NCI-H1048 (cell line): ENCODE measurements at regions not wholly inside any gene's neighbourhood (a gene's known extent, or its start where the extent isn't known, plus 50 kb on each side); places are given as distances from the start of the nearest gene placed in this dataset.
A peak's percentile ranks its signal among the peaks of the same experiment; 100 is the strongest.
"Not testable (repeated sequence)": the region's sequence is repeated elsewhere in the genome, so short reads cannot be mapped to it uniquely, and the experiment has no call there.

ENCODE experiments used
- DNase-seq: peaks from one replicate; lab custom pipeline; 2025; lab: John Stamatoyannopoulos, UW

DNA sequence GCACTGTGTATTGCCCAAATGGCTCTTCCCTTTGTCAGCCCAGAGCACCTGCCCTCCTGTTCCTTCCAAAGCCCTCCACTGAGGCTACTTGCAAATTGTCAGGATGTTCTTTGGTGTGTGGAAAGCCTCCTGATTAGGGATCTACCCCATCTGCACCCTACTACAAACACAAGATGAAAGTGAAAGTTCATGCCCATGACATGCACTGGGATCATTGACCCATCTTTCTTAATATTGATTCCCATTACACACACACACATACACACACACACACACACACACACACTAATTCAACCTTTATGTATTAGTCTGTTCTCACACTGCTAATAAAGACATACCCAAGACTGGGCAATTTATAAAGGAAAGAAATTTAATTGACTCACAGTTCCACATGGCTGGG is 213.7 kb upstream of the IGFBP3 start:
- no peak for DNase-seq

DNA sequence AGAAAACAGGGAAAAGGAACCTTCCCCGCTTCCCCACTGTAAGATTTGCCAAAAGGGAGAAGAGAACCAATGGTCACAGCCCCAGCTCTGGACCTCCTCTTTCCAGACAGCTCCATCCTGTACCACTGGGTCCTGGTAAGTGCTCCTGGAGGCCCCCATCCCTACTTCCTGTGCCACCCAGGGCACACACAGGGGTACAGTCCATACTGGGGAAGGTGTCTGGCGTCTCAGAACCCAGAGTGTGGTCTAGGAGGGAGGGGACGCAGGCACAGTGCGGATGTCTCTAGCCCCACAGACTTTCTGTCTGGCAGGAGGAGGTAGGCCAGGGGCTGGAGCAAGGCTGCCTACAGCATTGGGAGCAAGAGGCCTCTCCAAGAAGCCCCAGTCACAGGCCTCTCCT is 213.3 kb upstream of the IGFBP3 start:
- DNase-seq: no peak

DNA sequence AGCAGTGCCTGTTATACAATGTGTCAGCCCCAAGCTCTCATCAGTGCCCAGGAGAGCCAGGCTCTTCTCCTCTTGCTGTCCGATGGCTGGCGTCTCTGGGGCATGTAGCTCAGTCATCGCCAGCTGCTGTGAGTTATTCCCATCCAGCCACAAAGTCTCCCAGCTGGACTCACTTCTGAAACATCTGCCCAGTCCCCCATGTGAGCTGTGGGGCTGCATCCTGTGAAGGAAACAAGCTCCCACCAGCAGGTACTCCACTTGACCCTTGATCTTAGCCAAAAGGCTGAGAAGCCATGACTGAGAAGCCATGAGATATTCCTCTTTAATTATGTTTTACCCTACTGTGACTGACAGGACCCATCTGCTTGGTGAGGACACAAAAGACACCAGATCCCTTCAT is 212.7 kb upstream of the IGFBP3 start:
- DNase-seq: no peak

DNA sequence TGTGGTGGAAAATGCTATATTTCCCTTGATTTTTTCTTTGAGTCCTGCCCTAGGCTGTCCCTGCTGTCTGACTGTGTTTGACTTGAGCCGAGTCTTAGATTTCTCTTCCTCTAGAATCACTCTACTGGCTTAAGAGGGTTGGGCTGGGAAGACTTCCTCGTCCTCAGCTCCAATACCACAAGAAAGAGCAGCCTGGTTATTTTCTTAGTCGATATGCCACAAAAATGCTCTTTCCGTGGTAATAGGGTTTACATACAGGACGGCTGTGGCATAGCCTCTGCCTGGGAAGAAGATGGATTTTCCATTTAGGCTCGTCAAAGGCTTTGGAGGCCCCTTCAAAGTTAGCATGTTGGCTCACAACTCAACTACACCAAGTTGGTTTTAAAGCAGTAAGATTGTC is 212.0 kb upstream of the IGFBP3 start:
- no peak for DNase-seq

DNA sequence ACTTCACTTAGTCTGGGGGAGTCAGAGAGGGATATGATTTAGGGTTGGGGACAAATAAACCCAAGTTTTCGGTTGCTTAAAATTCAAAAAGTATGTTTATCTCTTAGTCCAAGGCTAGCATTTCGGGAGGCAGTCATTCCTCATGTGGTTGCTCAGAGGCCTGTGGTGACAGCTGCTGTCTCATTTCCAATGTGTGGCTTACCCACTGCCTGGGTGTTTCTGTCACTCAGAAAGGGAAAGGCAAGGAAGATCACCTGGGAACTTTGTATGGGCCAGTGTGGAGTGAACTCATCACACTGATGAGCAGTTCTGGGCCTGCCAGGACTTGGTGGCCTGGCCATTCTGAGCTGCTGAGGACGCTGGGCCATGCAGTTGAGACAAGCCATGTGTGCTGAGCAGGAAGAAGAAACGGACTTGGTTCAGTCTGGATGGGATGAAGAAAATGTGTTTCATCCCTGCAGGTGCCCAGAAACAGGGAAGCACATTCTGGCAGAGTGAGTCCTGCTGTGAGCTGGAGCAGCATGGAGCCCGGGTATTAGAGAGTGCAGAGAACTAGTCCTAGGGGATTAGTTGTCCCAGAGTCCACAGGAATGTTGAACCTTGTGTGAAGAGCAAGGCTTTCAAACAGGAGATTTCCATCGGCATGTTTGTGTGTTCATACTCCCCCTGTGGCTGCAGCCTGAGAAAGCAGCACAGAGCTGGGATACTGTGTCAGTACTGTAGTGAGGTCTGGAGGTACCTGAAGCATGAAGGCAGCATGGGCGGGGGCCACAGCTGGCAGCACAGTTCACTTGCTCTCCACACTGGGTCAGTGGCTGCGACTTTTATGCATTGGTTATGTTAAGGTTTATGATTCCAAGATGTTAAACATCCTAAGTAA is 211.1 kb upstream of the IGFBP3 start:
- no peak for DNase-seq

DNA sequence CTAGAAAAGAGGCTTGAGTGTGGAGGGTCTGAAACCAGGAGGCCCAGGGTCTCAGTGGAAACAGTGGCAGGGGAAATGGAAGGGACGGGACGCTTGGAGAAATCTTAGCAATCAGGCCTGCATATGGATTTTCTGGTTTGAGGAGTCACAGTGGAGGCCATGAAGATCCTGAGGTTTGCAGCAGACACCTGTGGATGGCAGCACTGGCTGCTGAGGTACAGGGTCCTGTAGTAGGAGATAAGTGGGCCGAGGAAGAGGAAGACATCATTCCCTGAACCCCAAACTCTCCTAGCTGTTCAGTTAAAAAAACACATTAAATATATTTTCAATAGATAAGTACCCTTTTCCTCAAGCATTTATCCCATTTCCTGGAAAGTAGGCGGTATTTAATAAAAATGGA is 208.8 kb upstream of the IGFBP3 start:
- DNase-seq: no peak

DNA sequence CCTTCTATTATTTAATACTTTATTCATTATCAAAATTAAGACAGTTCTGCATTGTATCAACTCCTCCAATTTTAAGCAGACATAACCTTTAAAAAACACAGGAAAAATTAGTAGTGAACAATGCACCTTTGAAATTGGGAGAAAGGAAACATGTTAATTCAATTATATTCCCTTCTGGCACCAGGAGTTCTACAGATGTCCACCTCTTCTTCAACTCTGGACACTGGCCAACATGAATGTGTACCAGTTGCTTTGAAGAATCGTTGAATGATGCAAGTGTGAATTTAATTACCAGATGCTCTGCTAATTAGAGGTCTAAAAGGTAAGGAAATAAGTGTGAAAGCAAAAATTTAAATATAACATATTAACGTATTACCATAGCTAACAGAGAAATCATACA is 206.7 kb upstream of the IGFBP3 start:
- DNase-seq: no peak

DNA sequence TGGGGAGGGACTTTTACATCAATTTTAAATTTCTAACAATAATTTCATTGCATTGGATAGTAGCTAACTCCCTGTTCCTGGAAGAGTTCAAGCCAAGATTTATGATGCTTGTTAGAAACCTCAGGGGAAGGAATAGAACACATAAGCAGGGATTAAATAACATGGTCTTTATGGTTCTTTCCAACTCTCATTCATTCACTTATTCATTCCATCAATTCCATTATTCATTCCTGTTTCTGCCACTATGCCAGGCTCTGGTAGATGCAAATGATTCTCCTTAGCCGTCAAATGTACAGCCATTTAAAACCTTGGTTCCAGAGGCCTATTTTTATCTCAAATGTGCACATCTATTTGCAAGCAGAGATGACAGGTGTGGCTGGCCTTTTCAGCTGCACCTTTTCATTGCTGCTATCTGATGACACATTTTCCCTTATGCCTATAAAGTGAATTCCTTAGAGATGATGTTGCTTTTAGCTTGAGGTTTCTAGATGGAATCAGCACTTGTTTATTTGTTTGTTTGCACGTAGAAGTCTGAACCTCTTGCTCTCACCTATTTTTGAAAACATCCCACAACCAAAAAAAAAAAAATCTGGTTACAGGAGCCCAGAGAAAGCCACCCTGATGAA is 205.7 kb upstream of the IGFBP3 start:
- no peak for DNase-seq

DNA sequence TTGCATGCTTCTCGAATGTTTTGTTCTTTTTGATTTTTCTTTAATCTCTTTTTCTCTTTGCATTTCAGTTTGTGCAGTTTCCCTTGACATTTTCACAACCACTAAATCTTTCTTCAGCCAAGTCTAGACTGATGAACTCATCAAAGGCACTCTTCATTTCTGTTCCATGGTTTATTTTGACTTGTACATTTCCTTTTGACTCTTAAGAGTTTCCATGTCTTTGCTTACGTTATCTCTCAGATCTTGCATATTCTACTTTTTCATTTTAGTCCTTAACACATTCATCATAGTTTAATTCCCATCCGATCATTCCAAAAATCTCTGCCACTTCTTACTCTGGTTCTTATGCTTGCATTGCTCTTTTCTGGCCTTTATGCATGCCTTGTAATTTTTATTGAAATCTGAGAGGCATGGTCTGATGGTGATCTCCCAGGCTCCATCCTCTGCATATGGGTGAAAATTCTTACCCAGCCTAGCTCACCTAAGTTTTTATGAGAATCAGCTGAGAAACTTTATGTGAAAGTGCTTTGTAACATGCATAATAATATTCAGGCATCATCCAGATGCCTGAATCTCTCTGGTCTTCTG is 202.8 kb upstream of the IGFBP3 start:
- no peak for DNase-seq

DNA sequence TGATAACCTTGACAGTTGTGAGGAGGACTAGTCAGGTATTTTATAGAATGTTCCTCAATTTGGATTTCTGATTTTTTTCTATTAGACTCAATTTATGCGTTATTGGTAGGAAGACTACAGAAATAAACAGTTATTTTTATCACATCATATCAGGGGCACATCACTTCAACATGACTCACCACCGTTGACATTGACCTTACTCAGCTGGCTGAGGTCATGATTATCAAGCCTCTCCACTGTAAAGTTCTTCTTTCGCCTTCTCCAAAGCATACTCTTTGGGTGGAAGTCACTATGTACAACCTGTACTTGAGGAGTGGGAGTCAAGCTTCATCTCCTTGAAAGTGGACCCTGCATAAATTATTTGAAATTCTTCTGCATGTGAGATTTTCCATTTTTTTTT is 194.3 kb upstream of the IGFBP3 start:
- DNase-seq: no peak

DNA sequence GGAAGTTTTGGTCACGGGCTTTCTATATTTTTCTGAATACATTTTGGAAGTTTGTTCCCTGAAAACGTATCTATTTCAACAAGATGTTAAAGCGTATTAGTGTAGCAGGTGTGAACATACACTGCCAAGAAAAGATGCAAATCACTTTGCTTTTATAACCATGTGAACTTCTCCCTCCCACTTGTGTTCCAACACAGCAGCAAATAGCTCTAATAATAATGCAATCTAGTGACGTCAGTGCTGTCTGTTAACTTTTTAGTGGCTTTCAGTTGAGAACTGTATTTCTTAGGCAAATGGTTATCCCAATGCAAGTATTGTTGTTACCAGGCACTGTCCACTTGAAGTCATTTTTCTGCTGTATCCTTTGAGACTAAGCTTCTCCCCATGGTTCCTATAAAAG is 188.4 kb upstream of the IGFBP3 start:
- DNase-seq: peak; percentile 8

DNA sequence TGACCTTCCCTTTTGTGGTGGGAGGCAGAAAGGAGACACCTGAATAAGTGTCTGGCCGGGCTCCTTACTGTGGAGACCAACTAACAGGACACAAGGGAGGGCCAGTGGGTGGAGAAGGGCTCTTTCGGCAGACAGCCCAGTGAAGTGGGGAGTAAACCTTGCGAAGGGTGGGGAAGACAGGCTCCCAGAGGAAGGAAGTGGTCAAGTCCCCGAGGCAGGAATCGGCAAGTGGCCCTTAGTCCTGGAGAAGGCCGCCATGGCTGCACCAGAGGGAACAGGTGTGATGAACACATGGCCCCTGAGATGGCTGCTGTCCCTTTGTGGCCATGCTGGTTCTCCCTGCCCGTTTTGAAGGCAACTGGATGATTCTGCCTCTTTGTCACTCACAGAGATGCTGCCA is 187.2 kb upstream of the IGFBP3 start:
- DNase-seq: no peak

DNA sequence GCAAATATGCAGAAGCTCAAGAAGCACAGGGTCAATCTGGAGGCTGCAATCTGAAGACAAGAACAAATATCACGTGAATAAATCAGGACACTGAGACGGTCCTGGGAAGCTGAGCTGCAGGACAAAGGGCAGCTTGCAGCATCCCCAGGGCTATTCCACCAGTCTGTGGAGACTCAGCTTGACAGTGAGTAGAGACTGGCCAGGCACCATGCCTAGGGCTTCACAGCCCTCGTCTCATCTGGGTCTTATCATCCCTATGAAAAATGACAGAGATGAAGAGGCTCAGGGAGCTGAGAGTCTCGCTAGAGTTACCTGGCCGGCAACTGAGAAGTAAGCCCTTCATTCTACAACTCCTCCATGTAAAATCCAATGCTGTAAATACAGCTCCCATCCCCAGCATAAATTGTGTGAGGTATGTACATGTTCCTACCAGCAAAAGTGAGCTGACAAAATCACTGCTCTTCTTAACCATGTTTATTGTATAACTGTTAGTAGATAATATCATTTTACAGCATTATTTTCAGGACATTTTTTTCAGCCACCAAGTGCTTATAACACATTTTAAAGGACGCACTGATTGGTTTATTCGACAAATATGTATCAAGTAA is 186.6 kb upstream of the IGFBP3 start:
- no peak for DNase-seq

DNA sequence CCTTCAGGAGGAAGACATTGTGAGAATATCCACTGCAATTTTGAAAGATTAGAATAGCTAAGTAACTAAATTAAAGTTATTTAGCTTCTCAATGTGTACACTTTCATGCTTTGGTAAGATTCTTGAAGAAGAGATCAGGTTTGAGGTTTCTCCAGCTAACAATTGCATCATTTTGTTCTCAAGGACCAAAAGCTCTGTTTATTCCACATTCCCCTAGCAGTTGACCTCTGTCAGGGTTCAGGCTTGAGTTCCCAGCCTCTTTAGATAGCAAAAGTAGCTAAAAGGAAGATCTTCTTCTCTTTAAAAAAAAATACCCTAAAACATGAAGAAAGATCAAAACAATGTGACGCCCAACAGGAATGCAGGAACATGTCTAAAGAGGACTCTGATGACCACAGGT is 179.4 kb upstream of the IGFBP3 start:
- no peak for DNase-seq

DNA sequence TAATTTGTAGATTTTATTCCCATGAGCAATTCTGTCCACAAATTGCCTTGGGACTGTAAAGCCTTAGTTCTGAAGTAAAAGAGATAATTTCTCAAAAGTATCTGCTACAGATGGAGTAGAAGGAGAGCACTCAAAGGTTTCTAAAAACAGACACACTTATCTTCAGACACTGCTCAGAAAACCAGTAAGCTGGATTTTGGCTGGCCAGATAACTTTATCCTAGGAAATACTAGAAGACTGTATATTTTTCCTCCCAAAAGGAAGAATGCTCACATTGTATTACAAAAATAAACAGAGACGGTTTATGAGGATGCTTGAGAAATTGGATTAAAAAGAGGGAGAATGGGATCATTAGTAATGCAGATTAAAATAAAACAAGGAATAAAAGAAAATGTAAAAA is 178.0 kb upstream of the IGFBP3 start:
- no peak for DNase-seq

DNA sequence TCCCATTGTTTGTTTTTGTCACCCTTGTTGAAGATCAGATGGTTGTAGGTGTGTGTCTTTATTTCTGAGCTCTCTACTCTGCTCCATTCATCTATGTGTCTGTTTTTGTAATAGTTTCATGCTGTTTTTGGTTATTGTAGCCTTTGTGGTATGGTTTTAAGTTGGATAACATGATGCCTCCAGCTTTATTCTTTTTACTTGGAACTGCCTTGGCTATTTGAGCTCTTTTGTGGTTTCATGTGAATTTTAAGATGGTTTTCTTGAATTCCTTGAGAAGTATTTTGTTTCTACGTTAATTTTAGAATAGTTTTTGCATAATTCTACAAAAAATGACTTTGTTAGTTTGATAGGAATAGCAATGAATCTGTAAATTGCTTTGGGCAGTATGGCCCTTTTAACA is 170.0 kb upstream of the IGFBP3 start:
- DNase-seq: no peak

DNA sequence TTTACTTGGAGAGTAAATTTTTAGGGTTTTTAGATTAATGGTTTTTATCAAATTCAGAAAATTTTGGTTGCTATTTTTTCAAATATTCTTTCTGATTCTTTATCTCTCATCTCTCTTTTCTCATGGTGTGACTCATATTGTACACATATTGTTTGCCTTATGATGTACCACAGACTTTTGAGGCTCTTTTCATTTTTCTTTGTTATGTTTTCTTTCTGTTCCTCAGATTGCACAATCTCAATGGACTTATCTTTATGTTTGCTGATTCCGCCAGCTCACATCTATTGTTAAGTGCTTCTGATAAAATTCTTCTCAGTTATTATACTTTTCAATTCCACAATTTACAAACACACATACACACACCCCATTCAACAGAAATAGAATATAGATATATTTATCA is 168.2 kb upstream of the IGFBP3 start:
- no peak for DNase-seq

DNA sequence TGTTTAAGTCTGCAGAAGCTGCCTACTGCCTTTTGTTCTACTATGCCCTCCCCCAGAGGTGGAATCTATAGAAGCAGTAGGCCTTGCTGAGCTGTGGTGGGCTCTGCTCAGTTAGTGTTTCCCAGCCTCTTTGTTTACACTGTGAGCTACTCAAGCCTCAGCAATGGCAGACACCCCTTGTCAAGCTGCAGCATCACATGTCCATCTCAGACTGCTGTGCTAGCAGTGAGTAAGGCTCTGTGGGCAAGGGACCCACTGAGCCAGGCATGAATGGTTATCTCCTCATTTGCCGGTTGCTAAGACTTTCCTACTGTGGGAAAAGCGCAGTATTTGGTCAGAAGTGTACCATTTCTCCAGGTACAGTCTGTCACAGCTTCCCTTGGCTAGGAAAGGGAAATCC is 167.4 kb upstream of the IGFBP3 start:
- not testable (repeated sequence) for DNase-seq

DNA sequence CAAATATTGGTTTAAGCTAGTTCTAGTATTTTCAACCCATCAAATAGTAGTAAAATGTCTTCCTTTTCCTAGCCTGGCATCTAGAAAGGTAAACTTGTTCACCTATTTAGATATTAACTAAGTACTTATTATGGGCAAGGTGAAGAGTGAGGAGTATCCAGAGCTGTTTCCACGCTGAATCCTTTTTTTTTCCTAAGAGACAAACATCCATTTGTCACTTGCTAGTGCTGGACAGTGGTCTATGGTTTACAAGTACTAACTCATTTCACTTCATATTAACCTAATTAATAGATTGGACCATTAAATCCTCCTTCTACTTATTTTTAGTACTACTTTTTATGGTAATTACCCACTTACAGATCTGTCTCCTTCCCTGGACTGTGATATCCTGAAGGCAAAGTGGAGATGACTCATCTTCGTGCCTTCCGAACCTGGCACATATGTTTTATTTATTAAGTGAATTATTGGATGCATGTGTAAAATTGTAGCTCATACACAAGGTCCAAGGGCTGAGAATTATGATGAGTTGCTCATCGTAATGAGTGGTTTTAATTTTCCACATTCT is 159.6 kb upstream of the IGFBP3 start:
- no peak for DNase-seq

DNA sequence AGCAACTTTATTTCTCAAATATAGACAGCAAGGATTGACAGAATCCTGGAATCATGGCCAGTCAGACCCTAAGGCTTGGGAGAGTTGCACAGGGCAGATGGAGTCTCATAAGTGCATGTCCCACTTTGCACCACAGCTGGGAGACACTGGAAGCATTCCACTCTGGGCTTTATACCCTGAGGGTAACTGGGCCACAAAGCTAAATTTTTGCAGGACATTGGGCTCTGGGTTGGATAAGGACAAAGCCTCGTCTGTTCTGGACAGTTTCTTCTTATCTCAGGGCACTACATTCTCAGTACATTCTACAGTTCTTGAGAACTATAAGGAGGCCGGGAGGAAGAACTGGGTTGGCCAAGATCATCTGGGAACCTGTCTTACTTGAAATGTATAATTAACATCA is 158.3 kb upstream of the IGFBP3 start:
- DNase-seq: no peak

DNA sequence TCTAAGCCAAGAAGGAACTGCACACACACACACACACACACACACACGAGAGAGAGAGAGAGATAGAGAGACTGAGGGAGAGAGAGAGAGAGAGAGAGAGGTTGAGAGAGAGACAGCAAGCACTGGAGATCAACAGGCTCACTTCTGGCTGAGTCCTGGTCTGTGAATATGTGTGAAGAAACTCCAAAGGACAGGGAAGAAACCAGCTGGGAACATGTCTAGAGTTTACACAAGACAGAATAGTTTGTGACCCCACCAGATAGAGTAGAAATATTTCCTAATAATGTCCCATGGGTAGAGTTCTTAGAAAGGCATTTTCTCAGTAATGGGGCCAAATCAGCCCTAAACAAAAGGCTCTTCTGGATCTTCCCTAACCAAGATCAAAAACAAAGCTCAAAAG is 155.5 kb upstream of the IGFBP3 start:
- no peak for DNase-seq

DNA sequence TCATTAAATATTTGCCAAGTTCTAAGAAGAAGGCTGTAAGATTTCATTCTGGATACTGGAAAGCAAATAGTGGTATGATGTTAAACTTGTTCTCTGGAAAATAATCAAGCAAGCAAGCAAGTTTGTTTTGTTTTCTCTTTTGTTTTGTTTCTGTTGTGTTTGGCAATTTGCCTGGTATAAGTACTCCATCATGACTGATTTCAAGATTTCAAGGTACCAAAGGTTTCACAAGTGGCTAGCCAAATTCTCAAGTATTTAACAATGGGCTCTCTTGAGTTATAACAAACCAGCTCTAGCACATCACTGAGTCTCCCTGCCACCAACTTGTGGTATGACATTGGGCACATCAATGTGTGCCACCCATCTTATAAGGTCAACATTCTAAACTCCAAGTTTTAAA is 151.7 kb upstream of the IGFBP3 start:
- DNase-seq: no peak

DNA sequence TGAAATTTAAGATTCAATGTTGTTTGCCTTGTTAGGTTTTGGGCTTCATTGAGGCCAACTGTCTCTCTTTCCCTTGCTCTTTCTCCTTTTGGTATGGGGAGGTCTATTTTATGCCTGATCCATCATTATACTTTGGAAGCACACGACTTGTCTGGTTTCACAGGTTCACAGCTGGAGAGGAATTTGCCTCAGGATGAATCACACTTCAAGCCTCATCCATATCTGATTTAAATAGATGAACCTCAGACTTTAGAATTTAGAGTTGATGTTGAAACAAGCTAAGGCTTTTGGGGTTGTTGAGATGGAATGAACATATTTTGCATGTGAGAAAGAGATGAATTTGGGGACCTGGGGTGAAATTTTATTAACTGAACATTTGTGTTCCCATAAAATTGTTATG is 150.5 kb upstream of the IGFBP3 start:
- no peak for DNase-seq
